A673 (cell line): ENCODE measurements at regions not wholly inside any gene's neighbourhood (a gene's known extent, or its start where the extent isn't known, plus 50 kb on each side); places are given as distances from the start of the nearest gene placed in this dataset.
"Not testable (repeated sequence)": the region's sequence is repeated elsewhere in the genome, so short reads cannot be mapped to it uniquely, and the experiment has no call there.

Experiments
- BruUV-seq: library from RNA; stranded (reverse); fragments of 400-500 nt; replicated peaks from 2 replicates; lab custom pipeline; 2021; lab: Mats Ljungman, UMichigan
- CTCF ChIA-PET: fragments of 300-600 bp; sonication (Branson Sonifier 250); formaldehyde crosslinking; loops from one replicate; lab custom pipeline; 2022; ENCODE audit warnings: antibody characterized with exemption; lab: Charles Lee
- POLR2A ChIA-PET: fragments of 300-600 bp; sonication (Branson Sonifier 250); formaldehyde crosslinking; loops from one replicate; lab custom pipeline; 2022; ENCODE audit warnings: antibody characterized with exemption; ENCODE audit not compliant: low non-redundant PET; lab: Charles Lee
- DNase-seq: peaks from one replicate; pipeline ENCODE4 v3.0.0-alpha.2; 2015; ENCODE audit warnings: low spot score
- H3K27ac ChIP-seq: fragments of 200-600 bp; sonication (generic); 2 replicates; pipeline ENCODE4 v1.5.1; 2016; ENCODE audit warnings: mixed run types, low read depth, mild to moderate bottlenecking, mixed read lengths, antibody characterized with exemption, low read length; ENCODE audit not compliant: poor library complexity, severe bottlenecking
- H3K27me3 ChIP-seq: fragments of 200-600 bp; sonication (generic); replicated peaks from 2 replicates; pipeline ENCODE4 v1.6.1; 2017; ENCODE audit warnings: mixed run types, low read depth, mild to moderate bottlenecking, mixed read lengths, antibody characterized with exemption, low read length; ENCODE audit not compliant: insufficient read depth, poor library complexity
- H3K36me3 ChIP-seq: fragments of 200-600 bp; sonication (generic); 2 replicates; pipeline ENCODE4 v1.6.1; 2016; ENCODE audit warnings: mixed run types, mild to moderate bottlenecking, mixed read lengths, antibody characterized with exemption, low read length; ENCODE audit not compliant: insufficient read depth, poor library complexity, severe bottlenecking
- H3K4me1 ChIP-seq: fragments of 200-600 bp; sonication (generic); 2 replicates; pipeline ENCODE4 v1.6.1; 2017; ENCODE audit warnings: mixed run types, mild to moderate bottlenecking, mixed read lengths, antibody characterized with exemption, low read length; ENCODE audit not compliant: insufficient read depth, poor library complexity, severe bottlenecking
- H3K4me3 ChIP-seq: fragments of 200-600 bp; sonication (generic); 2 replicates; pipeline ENCODE4 v1.5.1; 2016; ENCODE audit warnings: low read depth, mixed run types, mild to moderate bottlenecking, mixed read lengths, low read length; ENCODE audit not compliant: poor library complexity, severe bottlenecking
- H3K9me3 ChIP-seq: fragments of 200-600 bp; sonication (generic); 2 replicates; pipeline ENCODE4 v1.6.1; 2016; ENCODE audit warnings: mixed run types, low read depth, mild to moderate bottlenecking, mixed read lengths, antibody characterized with exemption, low read length; ENCODE audit not compliant: poor library complexity, severe bottlenecking
- CTCF ChIP-seq: fragments of 300-800, 200-600 bp; sonication (generic); conservative IDR thresholded peaks from 2 replicates; pipeline ENCODE4 v1.5.1; 2017; ENCODE audit warnings: low read depth, mild to moderate bottlenecking, antibody characterized with exemption, low read length, moderate library complexity, mixed read lengths
- EZH2 ChIP-seq: fragments of 200-600 bp; sonication (generic); IDR thresholded peaks from 2 replicates; pipeline ENCODE4 v1.6.1; 2017; ENCODE audit warnings: borderline replicate concordance, low read depth, mild to moderate bottlenecking, mixed read lengths, antibody characterized with exemption, low read length; ENCODE audit not compliant: poor library complexity, severe bottlenecking
- intact Hi-C: fragments of 100-400 bp; cut with micrococcal nuclease; formaldehyde crosslinking; loops from one replicate; pipeline ENCODE4 v1.10.0; 2022; ENCODE audit not compliant: unreplicated experiment

- Histone ChIP-seq H3K4me1 (no peaks in the 10 kb centered on the region), H3K4me3 (no peak overlapping the region), H3K9me3 (no peaks in the 10 kb centered on the region), H3K27ac (no peak overlapping the region), H3K36me3 (no peaks in the 10 kb centered on the region), H3K27me3 (no peaks in the 10 kb centered on the region)
- POLR2A ChIA-PET: no interaction called here
- TF ChIP-seq EZH2 (no peak), CTCF (no peak)
- intact Hi-C loops: no loop called here
- DNase-seq: no peak
- CTCF ChIA-PET: no interaction called here
- no TSS peak for BruUV-seq
Observed at GRCh38 chr3:189014526-189014925, 157.2 kb upstream of the TPRG1 start.

GRCh38 chr3:189022576-189023466, 148.9 kb upstream of the TPRG1 start:
- H3K36me3 ChIP-seq, intact Hi-C loops, H3K9me3 ChIP-seq, H3K4me3 ChIP-seq, H3K27me3 ChIP-seq, BruUV-seq, CTCF ChIA-PET, H3K27ac ChIP-seq, H3K4me1 ChIP-seq: not testable (repeated sequence)
- POLR2A ChIA-PET: interaction anchor here (0.6 kb wide), 1 partner anchor 288 kb away, joined by 3 read pairs; no protein-coding TSS in a partner anchor
- DNase-seq: peak; percentile 19

- Histone ChIP-seq H3K4me3 (no peak overlapping the region), H3K27me3 (no peaks in the 10 kb centered on the region), H3K36me3 (no peaks in the 10 kb centered on the region), H3K9me3 (no peaks in the 10 kb centered on the region), H3K27ac (no peak overlapping the region), H3K4me1 (no peaks in the 10 kb centered on the region)
- DNase-seq: no peak
- ChIA-PET POLR2A (no interaction called here), CTCF (no interaction called here)
- BruUV-seq: no TSS peak
- intact Hi-C loops: no loop called here
- no peak for TF ChIP-seq CTCF
- TF ChIP-seq EZH2: no peak
Observed at GRCh38 chr3:189025866-189026265, 145.9 kb upstream of the TPRG1 start.
